ENCODE measurements at regions not wholly inside any gene's neighbourhood (a gene's known extent, or its start where the extent isn't known, plus 50 kb on each side); places are given as distances from the start of the nearest gene placed in this dataset.

DNA sequence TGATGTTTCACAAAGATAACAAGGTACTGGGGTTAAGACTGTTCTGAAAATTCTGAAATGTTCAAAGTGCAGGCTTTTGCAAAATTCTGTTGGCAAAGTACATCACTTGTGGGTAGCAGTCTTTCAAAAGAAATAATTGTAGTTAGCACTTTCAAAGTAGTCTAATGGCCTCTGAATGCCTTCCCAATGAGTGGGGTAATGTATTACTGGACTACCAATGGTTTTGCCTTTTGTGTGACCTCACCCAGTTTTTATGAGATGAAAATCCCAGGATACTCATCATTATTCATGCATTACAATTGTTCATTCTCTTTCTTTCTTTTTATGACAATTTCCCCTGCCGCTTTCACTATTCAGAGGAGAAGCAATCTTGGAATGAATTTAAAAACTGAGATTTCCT, 686.1 kb downstream of the GLUD2 start:
- TF ChIP-seq, protein P1, sequence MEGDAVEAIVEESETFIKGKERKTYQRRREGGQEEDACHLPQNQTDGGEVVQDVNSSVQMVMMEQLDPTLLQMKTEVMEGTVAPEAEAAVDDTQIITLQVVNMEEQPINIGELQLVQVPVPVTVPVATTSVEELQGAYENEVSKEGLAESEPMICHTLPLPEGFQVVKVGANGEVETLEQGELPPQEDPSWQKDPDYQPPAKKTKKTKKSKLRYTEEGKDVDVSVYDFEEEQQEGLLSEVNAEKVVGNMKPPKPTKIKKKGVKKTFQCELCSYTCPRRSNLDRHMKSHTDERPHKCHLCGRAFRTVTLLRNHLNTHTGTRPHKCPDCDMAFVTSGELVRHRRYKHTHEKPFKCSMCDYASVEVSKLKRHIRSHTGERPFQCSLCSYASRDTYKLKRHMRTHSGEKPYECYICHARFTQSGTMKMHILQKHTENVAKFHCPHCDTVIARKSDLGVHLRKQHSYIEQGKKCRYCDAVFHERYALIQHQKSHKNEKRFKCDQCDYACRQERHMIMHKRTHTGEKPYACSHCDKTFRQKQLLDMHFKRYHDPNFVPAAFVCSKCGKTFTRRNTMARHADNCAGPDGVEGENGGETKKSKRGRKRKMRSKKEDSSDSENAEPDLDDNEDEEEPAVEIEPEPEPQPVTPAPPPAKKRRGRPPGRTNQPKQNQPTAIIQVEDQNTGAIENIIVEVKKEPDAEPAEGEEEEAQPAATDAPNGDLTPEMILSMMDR (IDR thresholded peaks at IDR 0.05) = no peak
- TF ChIP-seq POLR2A (IDR thresholded peaks at IDR 0.05) = no peak
